ENCODE measurements at regions not wholly inside any gene's neighbourhood (a gene's known extent, or its start where the extent isn't known, plus 50 kb on each side); places are given as distances from the start of the nearest gene placed in this dataset.

DNA sequence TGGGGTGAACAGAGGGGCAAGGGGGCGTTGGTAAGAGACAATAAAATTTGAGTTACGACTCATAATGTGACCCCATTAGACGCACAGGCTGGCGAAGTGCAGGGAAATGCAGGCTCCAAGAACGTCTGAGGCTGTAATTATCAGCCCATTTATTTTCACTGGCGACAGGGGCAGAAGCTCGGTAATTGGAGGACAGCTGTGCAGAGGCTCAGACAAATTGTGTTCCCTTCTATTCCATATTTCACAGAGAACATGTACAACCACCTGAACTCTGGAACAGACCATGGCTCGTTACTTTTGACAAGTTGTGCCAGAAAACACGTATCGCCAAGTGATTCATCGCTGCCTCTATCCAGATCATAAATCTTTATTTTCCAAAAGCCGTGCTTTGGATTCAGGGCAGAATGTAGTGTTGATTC lies 137.3 kb upstream of the FRMD4A start:
- DNase-seq, result no peak

DNA sequence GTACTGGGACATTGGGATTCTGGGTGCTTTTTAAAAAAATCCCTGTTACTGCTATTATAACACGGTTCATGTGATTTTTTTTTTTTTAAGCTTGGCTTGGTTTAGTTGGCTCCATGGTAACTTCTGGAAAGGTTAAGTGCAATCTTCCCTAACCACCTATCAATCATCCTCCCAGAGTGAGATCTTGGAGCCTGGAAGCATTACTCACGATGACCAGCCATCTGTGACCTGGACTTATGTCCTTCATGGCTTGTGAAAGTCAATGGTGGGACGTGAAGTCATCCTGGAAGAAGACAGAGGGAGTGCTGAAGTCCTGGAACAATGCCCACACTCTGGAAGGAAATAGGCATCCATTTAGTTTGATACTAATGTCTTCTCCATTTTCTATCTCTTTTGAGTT lies 135.5 kb upstream of the FRMD4A start:
- no peak for DNase-seq

DNA sequence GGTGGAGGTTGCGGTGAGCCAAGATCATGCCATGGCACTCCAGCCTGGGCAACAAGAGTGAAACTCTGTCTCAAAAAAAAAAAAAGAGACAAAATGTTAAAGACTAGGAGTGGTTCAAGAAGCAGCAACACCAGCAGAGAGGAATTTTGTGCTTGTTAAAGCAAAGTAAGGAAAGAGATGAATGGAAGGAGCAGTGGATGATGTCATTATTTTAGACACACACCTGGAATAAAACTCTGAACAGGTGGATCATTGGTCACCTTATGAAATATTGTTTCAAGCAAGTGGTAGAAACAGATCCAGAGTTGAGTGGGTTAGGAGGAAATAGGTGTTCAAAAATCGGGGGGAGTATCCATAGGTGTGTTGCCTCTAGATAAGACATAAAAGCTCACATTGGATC lies 129.7 kb upstream of the FRMD4A start:
- no peak for DNase-seq

DNA sequence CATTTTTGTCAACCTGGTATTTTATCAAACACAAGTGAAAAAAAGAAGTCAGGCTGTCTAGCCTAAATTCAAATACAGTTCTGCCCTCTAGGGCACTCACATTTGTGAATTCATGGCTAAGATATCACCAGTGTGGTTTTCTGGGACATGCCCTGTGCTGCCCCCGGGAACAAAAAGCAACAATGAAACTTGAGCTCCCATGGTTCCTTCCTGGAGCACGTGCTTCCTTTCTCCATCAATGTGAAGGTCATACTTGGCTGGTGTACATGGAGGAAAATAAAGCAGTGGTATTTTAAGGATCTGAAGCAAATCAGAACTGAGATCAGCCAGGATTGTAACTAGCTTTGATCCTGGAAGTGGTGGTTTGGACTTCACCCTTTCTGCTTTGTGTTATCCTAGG lies 128.9 kb upstream of the FRMD4A start:
- no peak for DNase-seq

DNA sequence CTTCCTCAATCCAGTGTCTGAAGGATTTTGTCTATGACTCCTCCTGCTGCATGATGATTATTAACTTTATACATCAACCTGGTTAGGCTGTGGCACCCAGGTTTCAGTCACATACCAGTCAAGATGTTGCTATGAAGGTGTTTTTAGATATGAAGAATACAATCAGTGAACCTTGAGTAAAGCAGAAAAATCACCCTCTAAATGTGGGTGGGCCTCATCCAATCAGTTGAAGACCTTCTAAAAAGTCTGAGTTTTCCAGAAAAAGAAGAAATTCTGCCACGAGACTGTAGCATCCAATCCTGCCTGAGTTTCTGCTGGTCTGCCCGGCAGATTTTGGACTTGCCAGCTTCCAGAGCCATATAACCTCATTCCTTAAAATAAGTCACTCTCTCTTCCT lies 126.1 kb upstream of the FRMD4A start:
- no peak for DNase-seq

DNA sequence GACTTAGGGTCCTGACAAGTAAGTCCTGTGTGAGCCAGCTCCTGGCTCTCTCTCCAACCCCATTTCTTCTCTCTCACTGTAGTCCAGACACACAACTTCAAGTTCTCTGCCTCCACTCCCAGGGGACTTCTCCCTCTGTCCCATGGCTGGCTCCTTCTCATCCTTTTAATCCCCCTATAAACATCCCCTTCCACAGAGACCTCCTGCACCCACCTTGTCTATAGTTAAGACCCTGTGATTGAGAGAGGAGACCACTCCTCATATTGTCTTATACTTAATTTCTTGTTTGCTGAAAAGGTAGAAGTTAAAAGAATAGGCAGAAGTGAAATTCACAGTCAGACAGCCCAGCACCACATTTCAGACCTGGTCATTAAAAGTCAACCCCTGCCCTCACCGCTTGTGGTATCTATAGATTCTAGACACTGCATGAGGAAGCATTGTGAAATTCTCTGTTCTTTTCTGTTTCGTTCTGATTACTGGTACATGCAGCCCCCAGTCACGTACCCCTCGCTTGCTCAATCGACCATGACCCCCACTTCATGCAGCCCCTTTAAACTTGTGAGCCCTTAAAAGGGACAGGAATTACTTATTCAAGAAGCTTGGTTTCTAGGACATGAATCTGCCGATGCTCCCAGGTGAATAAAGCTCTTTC lies 125.6 kb upstream of the FRMD4A start:
- no peak for DNase-seq

DNA sequence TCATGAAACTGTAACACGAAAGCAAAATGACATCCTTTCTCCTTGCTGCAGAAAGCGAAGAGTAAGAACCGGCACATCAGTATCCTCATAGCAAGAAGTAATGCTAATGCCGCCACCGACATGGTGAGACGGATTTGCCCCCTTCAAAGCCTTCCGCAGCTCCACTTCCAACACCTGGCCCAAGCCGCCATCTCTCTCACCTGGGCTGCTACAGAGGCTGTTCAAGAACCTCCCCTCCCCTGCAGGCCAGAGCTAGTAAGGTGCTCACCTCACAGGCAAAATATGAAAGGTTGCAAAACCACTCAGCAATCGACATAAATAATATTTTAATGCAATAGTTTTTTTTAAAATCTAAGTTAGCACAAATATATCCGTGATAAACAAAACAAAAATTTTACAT lies 123.9 kb upstream of the FRMD4A start:
- DNase-seq, result no peak

DNA sequence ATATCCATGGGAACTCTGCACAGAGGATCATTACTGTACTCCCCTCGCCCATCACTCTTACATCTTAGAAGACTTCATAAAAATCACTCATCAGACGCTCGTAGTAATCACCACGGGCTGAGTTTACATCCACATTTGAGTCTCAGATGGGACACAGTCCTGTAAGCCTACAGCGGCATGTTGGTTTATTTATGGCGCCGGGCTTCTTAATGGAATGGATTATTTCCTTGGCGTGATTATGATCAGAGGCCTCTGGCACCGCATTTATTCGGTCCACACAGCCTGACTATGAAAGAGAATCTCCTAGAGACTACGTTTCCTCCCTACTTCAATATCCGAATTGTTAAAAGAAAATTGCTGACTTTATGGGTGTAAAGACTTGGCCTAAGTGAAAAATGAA lies 123.5 kb upstream of the FRMD4A start:
- DNase-seq, result no peak

DNA sequence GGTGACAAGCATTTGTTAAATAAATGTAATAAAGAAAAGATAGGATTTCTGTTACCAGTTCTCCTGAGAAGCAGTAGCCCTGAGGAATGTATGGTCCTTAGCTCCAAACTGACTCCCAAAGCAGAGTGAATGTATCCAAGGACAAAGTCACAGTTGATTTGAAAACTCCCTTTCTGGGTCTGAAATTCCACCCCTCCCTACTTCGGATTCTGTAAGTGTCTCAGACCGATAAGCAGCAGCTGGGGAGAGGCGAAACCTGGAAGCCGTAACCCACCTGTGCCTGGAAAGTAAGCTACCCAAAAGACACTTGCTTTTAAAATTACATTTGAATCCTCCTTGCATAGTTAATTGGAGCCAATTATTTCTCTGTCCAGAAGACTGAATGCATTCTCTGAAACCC lies 122.9 kb upstream of the FRMD4A start:
- DNase-seq, result no peak

DNA sequence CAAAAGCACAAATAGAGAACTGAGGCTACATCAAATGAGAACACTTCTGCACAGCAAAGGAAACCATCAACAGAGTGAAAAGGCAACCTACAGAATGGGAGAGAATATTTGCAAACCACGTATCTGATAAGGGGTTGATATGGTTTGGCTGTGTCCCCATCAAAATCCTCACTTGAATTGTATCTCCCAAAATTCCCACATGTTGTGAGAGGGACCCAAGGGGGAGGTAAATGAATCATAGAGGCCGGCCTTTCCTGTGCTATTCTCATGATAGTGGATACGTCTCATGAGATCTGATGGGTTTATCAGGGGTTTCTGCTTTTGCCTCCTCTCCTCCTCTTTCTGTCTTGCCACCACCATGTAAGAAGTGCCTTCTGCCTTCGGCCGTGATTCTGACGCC lies 120.6 kb upstream of the FRMD4A start:
- peak; percentile 33 for DNase-seq

DNA sequence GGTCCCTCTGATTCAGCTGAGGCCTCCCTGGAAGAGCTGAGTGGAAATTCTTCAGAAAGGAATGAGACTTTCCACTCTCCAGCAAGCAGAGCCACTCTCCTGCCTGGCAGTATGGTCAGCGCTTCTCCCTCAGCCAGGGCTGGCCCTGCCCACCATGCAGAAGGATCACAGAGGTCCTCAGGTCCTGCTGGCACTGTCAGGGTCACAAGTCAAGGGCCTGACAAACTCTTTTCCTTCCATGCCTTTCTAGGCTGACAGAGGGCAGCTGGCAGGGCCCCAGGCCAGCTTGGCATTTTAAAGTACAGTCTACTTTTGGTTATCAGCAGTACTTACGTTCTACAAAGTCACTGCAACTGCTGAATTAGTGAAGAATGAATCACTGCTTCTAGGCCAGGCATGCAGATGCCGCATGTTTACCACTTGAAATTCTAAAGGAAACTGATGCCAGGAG lies 119.3 kb upstream of the FRMD4A start:
- no peak for DNase-seq

DNA sequence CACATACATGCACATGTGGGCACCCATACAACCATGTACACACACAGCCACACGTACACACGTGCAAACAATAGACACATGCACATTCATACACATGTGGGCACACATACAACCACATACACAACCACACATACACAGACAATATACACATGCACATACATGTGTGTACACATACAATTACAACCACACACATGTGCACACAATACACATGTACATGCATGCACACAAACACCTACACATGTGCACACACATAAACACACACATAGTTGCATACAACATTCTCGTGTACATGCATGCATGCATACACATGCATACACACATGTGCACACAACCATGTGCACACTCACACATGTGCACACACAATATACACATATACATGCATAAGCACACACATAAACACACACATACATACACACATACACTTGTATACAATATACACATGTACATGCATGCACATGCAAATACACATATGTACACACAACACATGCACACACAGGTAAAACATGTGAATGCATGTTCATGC lies 118.6 kb upstream of the FRMD4A start:
- no peak for DNase-seq

DNA sequence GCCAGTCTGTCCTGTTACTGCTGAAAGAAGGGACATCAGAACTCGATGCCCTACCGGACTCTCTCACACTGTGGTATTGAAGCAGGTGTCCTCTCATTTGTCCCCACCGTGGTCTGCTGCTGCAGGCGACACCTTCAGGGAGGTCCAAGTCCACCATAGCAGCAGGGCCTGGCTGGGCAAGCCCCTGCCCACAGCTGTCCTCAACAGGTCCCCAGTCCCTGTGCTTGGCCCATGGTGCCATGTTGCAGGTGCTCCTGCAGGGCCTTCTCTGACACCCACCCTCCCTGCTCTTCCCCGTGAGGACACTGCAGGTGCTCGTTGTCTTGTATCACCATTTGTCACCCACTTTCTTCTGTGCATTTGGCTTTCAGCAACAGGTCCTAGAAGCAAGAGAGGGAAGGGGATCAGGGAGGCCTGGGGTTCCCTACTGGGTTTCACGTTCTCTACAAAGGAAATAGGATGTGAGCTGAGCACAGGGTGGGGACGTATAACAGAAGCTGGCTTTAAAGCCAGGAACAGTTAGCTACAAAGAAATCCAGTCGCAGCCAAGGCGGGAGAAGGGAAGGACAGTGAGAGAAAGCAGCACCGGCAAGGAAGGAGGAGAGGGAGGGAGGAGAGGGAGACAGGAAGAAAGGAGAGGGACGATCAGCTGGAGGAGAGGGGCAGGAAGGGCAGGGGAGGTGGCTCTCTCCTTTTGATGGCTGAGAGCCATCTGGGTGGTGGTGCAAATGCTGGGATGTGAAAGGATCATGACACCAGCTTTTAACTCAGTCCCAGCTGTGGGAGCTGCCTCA lies 117.7 kb upstream of the FRMD4A start:
- DNase-seq, result no peak

DNA sequence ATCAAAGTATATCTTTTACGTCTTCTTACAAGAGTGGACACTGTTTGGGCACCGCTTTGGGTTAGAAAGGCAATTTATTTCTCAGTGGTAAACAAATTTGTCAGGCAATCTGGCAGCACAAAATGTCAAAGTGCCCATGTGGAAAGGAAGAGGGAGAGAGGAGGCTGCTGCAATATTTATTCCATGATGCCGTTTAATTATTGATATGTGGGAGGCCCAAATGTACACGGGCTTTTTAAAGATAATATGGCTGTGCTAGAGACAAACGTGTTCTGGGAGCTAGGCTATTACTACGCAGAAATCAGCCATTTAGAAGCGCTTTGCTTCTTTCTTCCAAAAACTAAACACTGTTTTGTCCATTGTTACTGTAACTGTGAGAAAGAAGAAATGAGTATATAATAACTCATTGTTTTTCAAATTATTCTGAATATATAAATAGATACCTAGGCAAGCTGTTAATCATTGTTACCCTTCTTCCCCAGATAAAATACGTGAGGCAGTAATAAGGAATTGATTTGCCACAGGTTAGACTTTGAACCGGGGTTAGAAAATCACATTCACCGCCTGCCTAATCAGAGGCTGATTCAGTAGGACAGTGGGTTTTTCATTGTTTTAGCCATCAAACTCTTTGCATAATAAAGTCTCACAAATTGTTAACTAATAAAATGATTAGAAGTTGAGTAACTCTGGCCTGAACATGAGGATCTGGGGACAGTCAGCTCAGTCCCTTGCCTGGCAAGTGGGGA lies 116.5 kb upstream of the FRMD4A start:
- no peak for DNase-seq

DNA sequence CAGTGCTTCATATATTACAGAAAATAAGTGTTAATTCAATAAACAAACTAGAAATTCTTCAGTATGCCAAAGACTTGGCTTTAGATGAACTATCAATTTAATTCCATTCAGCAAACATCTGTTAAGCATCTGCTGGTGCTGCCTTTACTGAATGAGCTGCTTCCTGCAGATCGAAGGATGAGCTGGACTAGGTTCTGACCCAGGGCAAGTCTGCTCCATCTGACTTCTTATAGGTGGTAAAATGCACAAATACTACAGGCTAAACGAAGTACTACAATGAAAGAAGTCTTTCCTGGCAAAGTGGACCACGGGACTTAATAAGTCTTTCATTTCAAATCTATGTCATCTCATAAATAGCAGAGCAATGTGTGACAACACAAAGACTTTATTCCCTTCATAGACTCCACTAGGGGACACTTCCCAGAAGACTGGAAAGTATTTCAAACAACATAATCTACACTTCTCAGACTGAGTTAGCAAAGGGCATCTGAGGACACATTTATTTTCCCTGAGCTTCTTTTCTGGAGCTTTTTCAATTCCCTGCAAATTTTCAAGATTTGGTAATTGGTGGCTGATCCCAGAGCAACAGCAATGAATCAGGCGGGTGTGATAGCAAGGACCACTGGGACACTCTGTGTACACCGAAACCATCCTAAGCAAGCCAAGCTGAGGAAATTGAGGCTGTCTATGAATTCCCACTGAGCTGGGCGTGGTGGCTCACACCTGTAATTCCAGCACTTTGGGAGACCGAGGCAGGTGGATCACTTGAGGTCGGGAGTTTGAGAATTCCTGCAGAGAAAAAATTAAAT lies 108.9 kb upstream of the FRMD4A start:
- peak; percentile 28 for DNase-seq

DNA sequence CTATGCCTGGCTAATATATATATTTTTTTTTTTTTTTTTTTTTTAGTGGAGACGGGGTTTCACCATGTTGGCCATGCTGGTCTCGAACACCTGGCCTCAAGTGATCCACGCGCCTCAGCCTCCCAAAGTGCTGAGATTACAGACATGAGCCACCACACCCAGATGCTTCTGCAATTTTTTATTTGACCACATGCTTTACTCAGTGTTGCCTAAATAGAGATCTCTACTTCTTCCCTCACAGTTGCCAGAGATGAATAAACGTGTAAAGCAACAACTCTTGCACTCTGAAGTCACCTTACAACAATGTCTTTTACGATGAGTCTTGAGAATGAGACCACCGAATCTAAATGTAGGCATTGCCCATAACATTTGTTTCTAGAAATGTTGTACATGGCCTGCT lies 107.9 kb upstream of the FRMD4A start:
- DNase-seq, result no peak

DNA sequence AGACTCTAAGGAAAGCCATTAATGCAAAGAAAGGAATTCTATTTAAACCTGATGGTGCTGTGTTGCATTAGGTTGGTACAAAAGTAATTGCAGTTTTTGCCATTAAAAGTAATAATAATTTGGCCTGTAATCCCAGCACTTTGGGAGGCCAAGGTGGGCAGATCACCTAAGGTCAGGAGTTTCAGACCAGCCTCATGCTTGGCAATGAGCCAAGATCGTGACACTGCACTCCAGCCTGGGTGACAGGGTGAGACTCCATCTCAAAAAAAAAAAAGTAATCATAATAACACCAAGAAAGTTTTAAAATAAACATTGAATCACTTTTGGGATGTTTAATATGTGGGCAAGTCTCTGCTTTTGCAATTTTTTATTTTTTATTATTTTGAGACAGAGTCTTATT lies 107.3 kb upstream of the FRMD4A start:
- DNase-seq, result no peak

DNA sequence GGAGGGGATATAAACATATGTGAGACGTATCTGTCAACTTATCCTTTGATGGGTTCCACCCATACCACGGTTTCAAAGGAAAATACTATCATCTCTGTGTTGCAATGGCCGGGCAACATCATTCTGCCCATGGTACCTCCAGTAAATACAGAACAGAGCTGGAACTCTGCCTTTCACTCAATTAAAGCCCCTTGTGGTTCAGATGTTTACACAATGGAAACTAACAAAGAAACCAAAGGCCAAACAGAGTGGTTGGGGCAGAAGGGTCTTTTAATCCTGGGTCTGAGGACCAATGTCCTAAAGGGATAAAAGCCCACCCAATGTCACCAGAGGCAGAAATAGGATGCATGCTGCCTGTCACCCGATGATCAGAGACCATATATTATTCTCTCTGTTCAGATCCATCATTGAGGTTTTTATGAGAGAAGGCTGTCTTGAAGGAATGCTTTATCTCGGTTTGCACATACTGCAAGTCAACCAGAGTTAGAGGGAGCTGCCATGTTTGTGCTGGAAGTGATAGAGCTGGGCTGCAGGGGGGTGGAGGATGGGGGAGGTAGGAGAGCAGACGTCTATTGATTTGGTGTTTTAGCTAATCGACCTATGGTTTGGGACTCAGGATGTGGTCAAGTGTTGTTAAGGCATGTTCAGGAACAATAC lies 105.4 kb upstream of the FRMD4A start:
- DNase-seq, result no peak

DNA sequence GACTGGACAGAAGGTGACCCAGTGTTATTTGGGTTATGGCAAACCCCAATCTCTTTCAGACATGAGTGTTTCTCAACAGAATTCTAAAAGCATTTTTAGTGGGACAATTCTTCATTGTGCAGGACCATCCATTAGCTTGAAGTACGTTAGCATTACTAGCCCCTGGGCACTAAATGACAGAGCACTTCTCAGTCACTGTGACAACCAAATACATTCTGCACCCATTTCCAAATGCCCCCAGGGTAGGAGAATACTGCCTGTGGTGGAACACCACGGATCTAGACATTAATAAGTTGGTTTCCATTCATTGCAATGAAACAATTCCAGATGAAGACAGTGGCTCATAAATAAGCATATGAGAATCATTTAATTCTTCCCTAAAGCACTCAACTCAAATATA lies 102.4 kb upstream of the FRMD4A start:
- DNase-seq, result no peak

DNA sequence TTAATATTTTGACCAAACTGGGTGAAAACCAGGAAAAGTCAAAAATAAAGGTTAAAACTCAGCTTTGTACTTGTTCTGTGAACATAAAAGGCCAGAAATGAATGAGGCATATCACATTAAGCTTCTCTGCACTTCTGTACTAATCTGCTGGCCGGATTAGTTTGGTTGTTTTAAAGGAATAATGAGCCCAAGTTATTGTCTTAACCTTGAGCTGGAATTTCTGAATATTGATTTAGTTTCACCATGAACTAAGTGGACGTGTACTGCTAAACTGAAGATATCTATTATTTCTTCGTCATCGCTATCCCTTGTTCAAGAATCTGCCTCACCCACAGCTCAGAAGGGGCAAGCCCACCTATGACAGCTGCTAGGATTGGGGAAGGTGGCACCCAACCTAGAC lies 101.1 kb upstream of the FRMD4A start:
- no peak for DNase-seq

DNA sequence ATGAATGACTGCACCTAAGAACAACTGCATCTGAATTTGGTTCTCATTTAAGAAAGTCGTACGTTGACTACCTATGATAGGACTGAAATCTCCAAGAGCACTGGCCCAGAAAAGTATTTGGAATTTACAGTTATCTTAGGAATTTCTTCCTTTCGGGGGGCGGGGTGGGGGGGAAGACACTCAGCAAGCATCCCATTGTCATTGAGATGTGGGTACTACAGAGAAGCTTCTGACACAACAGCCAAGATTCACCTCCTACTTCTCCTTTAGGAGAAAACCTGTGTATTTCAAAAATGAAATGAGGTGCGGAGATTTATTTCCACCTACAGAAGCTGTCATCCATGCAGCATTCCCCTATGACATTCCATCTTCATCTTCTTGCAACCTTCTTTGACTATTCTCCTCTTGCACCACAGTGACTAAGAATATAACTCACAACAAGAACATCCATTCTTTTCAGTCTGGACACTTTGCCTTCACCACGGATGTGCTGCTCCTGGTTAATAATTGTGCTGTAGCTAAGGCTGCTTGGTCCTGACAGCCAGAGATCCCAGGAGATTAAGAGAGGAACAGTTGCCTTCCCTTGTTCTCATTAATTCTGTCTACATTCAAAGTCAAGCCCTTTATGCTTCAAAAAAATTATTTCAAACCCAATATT lies 98.4 kb upstream of the FRMD4A start:
- no peak for DNase-seq

DNA sequence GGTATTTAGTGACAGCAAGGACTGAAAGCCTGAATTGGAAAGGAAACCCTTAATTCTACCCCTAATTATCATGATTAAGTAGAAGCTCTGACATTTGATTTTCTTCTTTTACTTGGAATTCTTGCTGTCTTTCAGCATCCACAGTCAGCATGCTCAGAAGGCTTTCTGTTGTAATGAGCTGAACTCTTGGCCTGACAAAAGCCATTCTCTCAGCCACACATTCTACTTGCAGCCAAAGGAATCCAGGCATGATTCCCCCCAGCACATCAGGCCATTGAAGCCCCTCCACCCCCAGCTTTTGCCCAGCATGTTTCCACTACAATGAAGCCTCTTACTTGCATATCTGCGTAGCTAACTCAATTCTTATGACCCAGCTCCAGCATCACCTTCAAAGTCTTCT lies 94.3 kb upstream of the FRMD4A start:
- DNase-seq, result no peak
